ENCODE measurements at regions not wholly inside any gene's neighbourhood (a gene's known extent, or its start where the extent isn't known, plus 50 kb on each side); places are given as distances from the start of the nearest gene placed in this dataset.
"Not testable (repeated sequence)": the region's sequence is repeated elsewhere in the genome, so short reads cannot be mapped to it uniquely, and the experiment has no call there.

DNA sequence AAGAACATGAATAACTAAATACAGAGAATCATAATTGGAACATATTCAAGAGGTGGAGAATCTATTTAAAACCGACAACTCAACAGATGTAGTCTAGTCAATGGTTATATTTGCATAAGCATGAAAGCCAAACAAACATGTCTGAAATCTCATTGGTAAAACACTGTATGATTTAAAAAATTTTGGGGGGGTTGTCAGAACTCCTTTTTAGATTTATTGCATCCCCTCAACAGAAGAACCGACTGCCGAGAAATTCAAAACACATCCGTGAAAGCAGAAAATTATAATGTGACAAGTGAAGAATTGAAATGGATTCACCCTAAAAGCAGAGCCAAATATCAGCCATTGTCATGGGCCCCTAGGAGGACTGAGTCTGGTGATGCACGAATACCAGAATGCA, 633.4 kb upstream of the KCNMB2 start:
- CTCF ChIA-PET: no interaction called here
- POLR2A ChIA-PET (ENCODE audit: low non-redundant PET): no interaction called here
- no peak for DNase-seq (ENCODE audit: low spot score)
- TF ChIP-seq, protein P1, sequence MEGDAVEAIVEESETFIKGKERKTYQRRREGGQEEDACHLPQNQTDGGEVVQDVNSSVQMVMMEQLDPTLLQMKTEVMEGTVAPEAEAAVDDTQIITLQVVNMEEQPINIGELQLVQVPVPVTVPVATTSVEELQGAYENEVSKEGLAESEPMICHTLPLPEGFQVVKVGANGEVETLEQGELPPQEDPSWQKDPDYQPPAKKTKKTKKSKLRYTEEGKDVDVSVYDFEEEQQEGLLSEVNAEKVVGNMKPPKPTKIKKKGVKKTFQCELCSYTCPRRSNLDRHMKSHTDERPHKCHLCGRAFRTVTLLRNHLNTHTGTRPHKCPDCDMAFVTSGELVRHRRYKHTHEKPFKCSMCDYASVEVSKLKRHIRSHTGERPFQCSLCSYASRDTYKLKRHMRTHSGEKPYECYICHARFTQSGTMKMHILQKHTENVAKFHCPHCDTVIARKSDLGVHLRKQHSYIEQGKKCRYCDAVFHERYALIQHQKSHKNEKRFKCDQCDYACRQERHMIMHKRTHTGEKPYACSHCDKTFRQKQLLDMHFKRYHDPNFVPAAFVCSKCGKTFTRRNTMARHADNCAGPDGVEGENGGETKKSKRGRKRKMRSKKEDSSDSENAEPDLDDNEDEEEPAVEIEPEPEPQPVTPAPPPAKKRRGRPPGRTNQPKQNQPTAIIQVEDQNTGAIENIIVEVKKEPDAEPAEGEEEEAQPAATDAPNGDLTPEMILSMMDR (conservative IDR thresholded peaks at IDR 0.05; ENCODE audit: low read depth): no peak
- no peak overlapping the region for H3K27ac ChIP-seq

- ChIA-PET POLR2A (ENCODE audit: low non-redundant PET) (no interaction called here), CTCF (no interaction called here)
- no peak overlapping the region for H3K27ac ChIP-seq
- TF ChIP-seq, protein P1 (conservative IDR thresholded peaks at IDR 0.05; ENCODE audit: low read depth): no peak
- DNase-seq (ENCODE audit: low spot score): no peak
Measured at GRCh38 chr3:177904621-177905020, 631.6 kb upstream of the KCNMB2 start.

DNA sequence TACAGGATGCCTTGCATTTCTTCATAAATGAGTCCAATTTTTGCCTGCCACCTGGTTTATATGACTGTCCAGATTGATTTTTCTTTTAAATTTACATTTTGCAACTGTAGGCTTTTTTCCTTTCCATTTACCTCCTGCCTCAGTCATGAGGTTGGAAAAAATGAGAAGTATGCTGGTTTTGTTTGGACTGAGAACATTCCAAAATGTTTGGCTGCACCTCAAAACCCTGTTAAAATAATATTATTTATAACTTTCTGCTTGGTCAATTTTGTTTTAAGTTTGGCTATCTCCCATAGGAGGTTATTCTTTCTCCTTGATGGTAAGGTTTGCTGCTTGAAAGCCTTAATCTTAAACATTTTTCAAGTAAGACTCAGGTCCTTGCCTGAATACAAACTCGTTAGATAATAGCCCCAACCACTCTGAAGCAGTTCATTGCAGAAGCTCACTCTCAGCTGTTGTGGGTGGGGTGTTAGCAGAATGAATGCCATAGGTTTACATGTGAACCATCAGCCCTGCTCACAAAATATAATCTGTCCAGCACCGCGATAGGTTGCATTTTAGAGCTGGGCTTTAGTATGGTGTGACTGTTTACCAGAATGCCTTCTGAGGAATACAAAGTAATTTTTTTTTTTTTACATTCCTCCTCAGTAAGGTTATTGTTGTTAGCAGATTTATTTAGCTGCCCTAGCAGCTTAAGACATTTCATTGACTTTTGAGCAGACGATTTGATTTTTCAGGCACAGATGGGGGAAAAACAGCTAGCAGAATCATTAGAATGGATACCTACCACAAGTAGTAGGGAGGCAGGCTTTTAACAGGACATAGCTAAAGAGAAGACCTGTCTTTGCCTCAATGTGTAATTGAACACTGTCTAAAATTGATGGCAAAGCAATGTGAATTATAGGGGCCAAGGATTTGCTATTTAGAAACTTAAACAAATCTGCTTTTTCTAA, 630.8 kb upstream of the KCNMB2 start:
- ChIA-PET POLR2A (ENCODE audit: low non-redundant PET) (no interaction called here), CTCF (no interaction called here)
- no peak overlapping the region for H3K27ac ChIP-seq
- TF ChIP-seq, protein P1 (conservative IDR thresholded peaks at IDR 0.05; ENCODE audit: low read depth): no peak
- DNase-seq (ENCODE audit: low spot score): no peak

- ChIA-PET POLR2A (ENCODE audit: low non-redundant PET) (no interaction called here), CTCF (no interaction called here)
- DNase-seq (ENCODE audit: low spot score): peak; percentile 5
- no peak overlapping the region for H3K27ac ChIP-seq
- TF ChIP-seq, protein P1 (conservative IDR thresholded peaks at IDR 0.05; ENCODE audit: low read depth): no peak
Measured at GRCh38 chr3:177906126-177906511, 630.1 kb upstream of the KCNMB2 start.

- TF ChIP-seq, protein P1 (conservative IDR thresholded peaks at IDR 0.05; ENCODE audit: low read depth): no peak
- POLR2A ChIA-PET (ENCODE audit: low non-redundant PET): no interaction called here
- H3K27ac ChIP-seq: no peak overlapping the region
- no peak for DNase-seq (ENCODE audit: low spot score)
- CTCF ChIA-PET: interaction anchor here (0.7 kb wide), 1 partner anchor 17 kb away, joined by 4 read pairs; no protein-coding TSS in a partner anchor
Measured at GRCh38 chr3:177906578-177907229, 629.5 kb upstream of the KCNMB2 start.

- POLR2A ChIA-PET (ENCODE audit: low non-redundant PET); H3K27ac ChIP-seq; DNase-seq (ENCODE audit: low spot score): not testable (repeated sequence)
- CTCF ChIA-PET: interaction anchor here (0.7 kb wide), 2 partner anchors 49 to 52 kb away, joined by 3 read pairs; no protein-coding TSS in a partner anchor
Measured at GRCh38 chr3:177909530-177909929, 626.7 kb upstream of the KCNMB2 start.

- TF ChIP-seq, protein P1 (conservative IDR thresholded peaks at IDR 0.05; ENCODE audit: low read depth): no peak
- POLR2A ChIA-PET (ENCODE audit: low non-redundant PET): no interaction called here
- DNase-seq (ENCODE audit: low spot score): no peak
- CTCF ChIA-PET: no interaction called here
- H3K27ac ChIP-seq: no peak overlapping the region
Measured at GRCh38 chr3:177914224-177914623, 622.0 kb upstream of the KCNMB2 start.

All from RWPE1 (cell line).